ENCODE measurements at regions not wholly inside any gene's neighbourhood (a gene's known extent, or its start where the extent isn't known, plus 50 kb on each side); places are given as distances from the start of the nearest gene placed in this dataset.

DNA sequence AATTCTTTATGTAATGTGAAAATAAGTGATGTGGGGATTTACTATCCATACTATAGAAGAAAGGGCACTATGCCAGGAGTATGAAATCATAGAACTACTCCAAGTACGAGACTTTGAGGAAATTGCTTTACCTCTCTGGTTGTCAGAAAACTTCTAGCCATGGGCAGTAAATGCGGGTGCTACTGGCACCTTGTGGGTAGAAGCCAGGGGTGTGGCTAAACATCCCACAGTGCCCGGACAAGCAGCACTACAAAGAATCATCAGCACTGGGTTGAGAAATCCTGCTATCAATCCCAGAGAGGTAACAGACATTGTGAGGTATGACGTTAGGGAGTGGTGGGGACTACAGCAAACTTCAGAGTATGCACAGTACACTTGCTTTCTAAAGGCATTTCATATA, 453.5 kb upstream of the TNP1 start:
- TF ChIP-seq CTCF (conservative IDR thresholded peaks at IDR 0.05 in 1 of 2, IDR thresholded peaks at IDR 0.05 in 1 of 2; ENCODE audit: extremely low read depth in 1 of 2, insufficient read depth in 1 of 2, low read depth in 1 of 2, low read length in 2 of 2) (no peak), EZH2 (IDR thresholded peaks at IDR 0.05; ENCODE audit: borderline replicate concordance, low read length) (no peak)
